HEK293 (cell line): ENCODE measurements at regions not wholly inside any gene's neighbourhood (a gene's known extent, or its start where the extent isn't known, plus 50 kb on each side); places are given as distances from the start of the nearest gene placed in this dataset.

Experiments used
- CTCF ChIA-PET: fragments of 350-600 bp; formaldehyde crosslinking; extraction: SDS; loops from one replicate; lab custom pipeline; 2021; ENCODE audit warnings: antibody characterized with exemption; lab: Yijun Ruan, JAX
- POLR2A ChIA-PET: fragments of 300-600 bp; formaldehyde crosslinking; extraction: SDS; loops from one replicate; lab custom pipeline; 2020; ENCODE audit warnings: antibody characterized with exemption, inconsistent platforms; lab: Yijun Ruan, JAX
- H3K27ac ChIP-seq: fragments of 200-500 bp; sonication (Bioruptor generic); 2 replicates; pipeline ENCODE4 v1.5.1; 2014; ENCODE audit warnings: low read depth, low read length, control low read depth, inconsistent platforms; ENCODE audit errors: extremely low read depth
- H3K36me3 ChIP-seq, 2 experiments: fragments of 200-500 bp in 1 of 2; sonication (Bioruptor generic) in 1 of 2; 1 replicate in 1 of 2; 2 replicates in 1 of 2; pipeline ENCODE4 v1.5.1; 2014 to 2017; ENCODE audit warnings: inconsistent platforms in 2 of 2, low read length in 2 of 2; ENCODE audit not compliant: control insufficient read depth in 2 of 2, insufficient read depth in 1 of 2
- H3K4me1 ChIP-seq: fragments of 200-500 bp; sonication (Bioruptor generic); 2 replicates; pipeline ENCODE4 v1.5.1; 2014; ENCODE audit warnings: mild to moderate bottlenecking, low read length, inconsistent platforms; ENCODE audit not compliant: control insufficient read depth, insufficient read depth
- H3K4me3 ChIP-seq: 2 replicates; pipeline ENCODE4 v1.5.1; 2011; ENCODE audit warnings: low read depth, mild to moderate bottlenecking, control low read depth, low read length, moderate library complexity
- H3K9me3 ChIP-seq: fragments of 200-500 bp; sonication (Bioruptor generic); 2 replicates; pipeline ENCODE4 v1.5.1; 2014; ENCODE audit warnings: low read depth, low read length, inconsistent platforms; ENCODE audit not compliant: control insufficient read depth, insufficient read depth
- MEIS1 ChIP-seq: sonication (generic); formaldehyde crosslinking; IDR thresholded peaks from 2 replicates; pipeline ENCODE4 v1.8.1; 2022; ENCODE audit warnings: missing genetic modification reagents, mild to moderate bottlenecking, borderline replicate concordance
- SALL2 ChIP-seq: fragments of 450-650 bp; formaldehyde crosslinking; IDR thresholded peaks from 2 replicates; pipeline ENCODE4 v1.5.0; 2017; ENCODE audit warnings: missing biosample characterization, mild to moderate bottlenecking, missing genetic modification characterization, borderline replicate concordance
- SP3 ChIP-seq: fragments of 450-650 bp; formaldehyde crosslinking; IDR thresholded peaks from 2 replicates; pipeline ENCODE4 v1.5.1; 2016; ENCODE audit warnings: missing biosample characterization, missing genetic modification characterization
- TCF7L2 ChIP-seq: IDR thresholded peaks from 2 replicates; pipeline ENCODE4 v1.6.1; 2011; ENCODE audit warnings: low read depth, mild to moderate bottlenecking, inconsistent platforms, low read length, moderate library complexity, borderline replicate concordance
- TRIM28 ChIP-seq: IDR thresholded peaks from 2 replicates; pipeline ENCODE4 v1.6.1; 2011; ENCODE audit warnings: low read length, control low read depth, borderline replicate concordance
- WT1 ChIP-seq: fragments of 450-650 bp; formaldehyde crosslinking; IDR thresholded peaks from 2 replicates; pipeline ENCODE4 v1.5.1; 2016; ENCODE audit warnings: missing biosample characterization, missing genetic modification characterization
- ZBTB10 ChIP-seq: fragments of 450-650 bp; formaldehyde crosslinking; IDR thresholded peaks from 2 replicates; pipeline ENCODE4 v1.5.1; 2016; ENCODE audit warnings: missing biosample characterization, missing genetic modification characterization
- ZBTB17 ChIP-seq: fragments of 450-650 bp; formaldehyde crosslinking; IDR thresholded peaks from 2 replicates; pipeline ENCODE4 v1.5.1; 2016; ENCODE audit warnings: missing biosample characterization, missing genetic modification characterization
- ZFP3 ChIP-seq: fragments of 450-650 bp; formaldehyde crosslinking; IDR thresholded peaks from 2 replicates; pipeline ENCODE4 v1.5.1; 2016; ENCODE audit warnings: low read depth, missing biosample characterization, missing genetic modification characterization
- ZFP37 ChIP-seq: fragments of 450-650 bp; formaldehyde crosslinking; IDR thresholded peaks from 2 replicates; pipeline ENCODE4 v1.5.1; 2016; ENCODE audit warnings: missing biosample characterization, missing genetic modification characterization
- ZNF121 ChIP-seq: fragments of 450-650 bp; formaldehyde crosslinking; IDR thresholded peaks from 2 replicates; pipeline ENCODE4 v1.5.1; 2016; ENCODE audit warnings: missing biosample characterization, missing genetic modification characterization
- ZNF133 ChIP-seq: fragments of 450-650 bp; formaldehyde crosslinking; IDR thresholded peaks from 2 replicates; pipeline ENCODE4 v1.5.1; 2016; ENCODE audit warnings: missing biosample characterization, missing genetic modification characterization
- ZNF140 ChIP-seq: fragments of 450-650 bp; formaldehyde crosslinking; IDR thresholded peaks from 2 replicates; pipeline ENCODE4 v1.5.1; 2016; ENCODE audit warnings: missing biosample characterization, missing genetic modification characterization
- ZNF155 ChIP-seq: fragments of 450-650 bp; formaldehyde crosslinking; IDR thresholded peaks from 2 replicates; pipeline ENCODE4 v1.5.1; 2016; ENCODE audit warnings: missing biosample characterization, missing genetic modification characterization
- ZNF16 ChIP-seq: fragments of 450-650 bp; formaldehyde crosslinking; IDR thresholded peaks from 2 replicates; pipeline ENCODE4 v1.5.1; 2016; ENCODE audit warnings: low read depth, missing biosample characterization, missing genetic modification characterization
- ZNF221 ChIP-seq: fragments of 450-650 bp; formaldehyde crosslinking; IDR thresholded peaks from 2 replicates; pipeline ENCODE4 v1.5.1; 2017; ENCODE audit warnings: missing biosample characterization, missing genetic modification characterization, borderline replicate concordance
- ZNF23 ChIP-seq: fragments of 450-650 bp; formaldehyde crosslinking; IDR thresholded peaks from 2 replicates; pipeline ENCODE4 v1.5.1; 2016; ENCODE audit warnings: missing biosample characterization, missing genetic modification characterization, borderline replicate concordance
- ZNF335 ChIP-seq: fragments of 450-650 bp; formaldehyde crosslinking; conservative IDR thresholded peaks from 2 replicates; pipeline ENCODE4 v1.5.1; 2016; ENCODE audit warnings: missing biosample characterization, missing genetic modification characterization
- ZNF362 ChIP-seq: fragments of 450-650 bp; formaldehyde crosslinking; IDR thresholded peaks from 2 replicates; pipeline ENCODE4 v1.5.1; 2016; ENCODE audit warnings: missing biosample characterization, missing genetic modification characterization
- ZNF366 ChIP-seq: fragments of 450-650 bp; formaldehyde crosslinking; conservative IDR thresholded peaks from 2 replicates; pipeline ENCODE4 v1.5.1; 2016; ENCODE audit warnings: missing biosample characterization, missing genetic modification characterization
- ZNF426 ChIP-seq: fragments of 450-650 bp; formaldehyde crosslinking; IDR thresholded peaks from 2 replicates; pipeline ENCODE4 v1.5.1; 2017; ENCODE audit warnings: missing biosample characterization, missing genetic modification characterization, mild to moderate bottlenecking, inconsistent platforms, moderate library complexity
- ZNF488 ChIP-seq: fragments of 450-650 bp; formaldehyde crosslinking; IDR thresholded peaks from 2 replicates; pipeline ENCODE4 v1.5.1; 2016; ENCODE audit warnings: missing biosample characterization, missing genetic modification characterization
- ZNF549 ChIP-seq: fragments of 450-650 bp; IDR thresholded peaks from 2 replicates; pipeline ENCODE4 v1.5.1; 2018; ENCODE audit warnings: missing biosample characterization, missing genetic modification characterization, mild to moderate bottlenecking, inconsistent platforms, moderate library complexity
- ZNF621 ChIP-seq: fragments of 450-650 bp; formaldehyde crosslinking; IDR thresholded peaks from 2 replicates; pipeline ENCODE4 v1.5.1; 2017; ENCODE audit warnings: missing biosample characterization, missing genetic modification characterization
- ZNF677 ChIP-seq: fragments of 450-650 bp; IDR thresholded peaks from 2 replicates; pipeline ENCODE4 v1.5.0; 2018; ENCODE audit warnings: missing biosample characterization, mild to moderate bottlenecking, missing genetic modification characterization, moderate library complexity
- ZNF707 ChIP-seq: fragments of 450-650 bp; formaldehyde crosslinking; IDR thresholded peaks from 2 replicates; pipeline ENCODE4 v1.5.1; 2016; ENCODE audit warnings: missing biosample characterization, missing genetic modification characterization
- ZNF776 ChIP-seq: fragments of 450-650 bp; formaldehyde crosslinking; IDR thresholded peaks from 2 replicates; pipeline ENCODE4 v1.5.0; 2017; ENCODE audit warnings: missing biosample characterization, missing genetic modification characterization, borderline replicate concordance
- ZNF843 ChIP-seq: fragments of 450-650 bp; formaldehyde crosslinking; IDR thresholded peaks from 2 replicates; pipeline ENCODE4 v1.5.1; 2016; ENCODE audit warnings: missing biosample characterization, missing genetic modification characterization

- H3K27ac ChIP-seq, result no peak overlapping the region
- no peaks in the 10 kb centered on the region for H3K4me1 ChIP-seq
- TF ChIP-seq ZNF221 (tag by site-specific recombination) (no peak), ZNF362 (no peak), ZNF621 (tag by site-specific recombination) (no peak), ZNF133 (no peak), MEIS1 (CRISPR knock-in tag) (no peak)
- H3K9me3 ChIP-seq, result no peaks in the 10 kb centered on the region
- no peak overlapping the region for H3K4me3 ChIP-seq
- CTCF ChIA-PET, result interaction anchor here (0.6 to 0.7 kb wide), 2 partner anchors 107 to 432 kb away, joined by 3 to 4 read pairs; no protein-coding TSS in a partner anchor
- POLR2A ChIA-PET, result no interaction called here
- H3K36me3 ChIP-seq, result no peaks in the 10 kb centered on the region
Measured at GRCh38 chr18:41096504-41096903, 858.5 kb upstream of the PIK3C3 start.

- H3K4me3 ChIP-seq, result no peak overlapping the region
- no peaks in the 10 kb centered on the region for H3K9me3 ChIP-seq
- CTCF ChIA-PET, result interaction anchor here (0.6 kb wide), 1 partner anchor 42 kb away, joined by 6 read pairs; no protein-coding TSS in a partner anchor
- POLR2A ChIA-PET, result no interaction called here
- TF ChIP-seq ZNF23 (tag by site-specific recombination) (no peak), TCF7L2 (no peak), ZNF677 (no peak), ZNF488 (no peak), WT1 (no peak), ZNF16 (no peak), ZNF366 (tag by site-specific recombination) (no peak), ZNF140 (tag by site-specific recombination) (no peak), ZNF549 (no peak), ZNF843 (tag by site-specific recombination) (no peak), ZBTB17 (tag by site-specific recombination) (no peak), ZBTB10 (tag by site-specific recombination) (no peak), ZNF362 (no peak), ZNF707 (tag by site-specific recombination) (no peak)
- no peaks in the 10 kb centered on the region for H3K36me3 ChIP-seq
- no peaks in the 10 kb centered on the region for H3K4me1 ChIP-seq
- no peak overlapping the region for H3K27ac ChIP-seq
Measured at GRCh38 chr18:41077076-41077475, 878.0 kb upstream of the PIK3C3 start.

- no peaks in the 10 kb centered on the region for H3K9me3 ChIP-seq
- no peaks in the 10 kb centered on the region for H3K4me1 ChIP-seq
- H3K27ac ChIP-seq, result no peak overlapping the region
- H3K36me3 ChIP-seq, result no peaks in the 10 kb centered on the region
- CTCF ChIA-PET, result interaction anchor here (0.6 kb wide), 1 partner anchor 368 kb away, joined by 3 read pairs; no protein-coding TSS in a partner anchor
- POLR2A ChIA-PET, result no interaction called here
- H3K4me3 ChIP-seq, result no peak overlapping the region
- TF ChIP-seq ZNF366 (tag by site-specific recombination) (no peak), ZFP3 (no peak), ZNF121 (tag by site-specific recombination) (no peak), SALL2 (tag by site-specific recombination) (no peak), TRIM28 (no peak), ZFP37 (tag by site-specific recombination) (no peak), ZNF776 (tag by site-specific recombination) (no peak), ZNF426 (tag by site-specific recombination) (no peak), ZNF155 (tag by site-specific recombination) (no peak), ZNF335 (tag by site-specific recombination) (no peak), SP3 (no peak)
Measured at GRCh38 chr18:41075212-41075611, 879.8 kb upstream of the PIK3C3 start.
